Heart left ventricle (tissue), 13 donors: ENCODE measurements at regions not wholly inside any gene's neighbourhood (a gene's known extent, or its start where the extent isn't known, plus 50 kb on each side); places are given as distances from the start of the nearest gene placed in this dataset.

Experiments used
- CTCF ChIP-seq, 12 donors: fragments of 200-600 bp; sonication (generic) in 4 of 12; IDR thresholded peaks; one replicate each; pipeline versions ENCODE4 v1.5.0 to v1.8.0; 2018 to 2022; ENCODE audit warnings: antibody characterized with exemption in 12 of 12, mild to moderate bottlenecking in 5 of 12
- POLR2A ChIP-seq, 2 donors: fragments of 450-650 bp; IDR thresholded peaks; one replicate each; pipeline ENCODE4 v1.6.1; 2017; ENCODE audit warnings: antibody characterized with exemption in 2 of 2, mild to moderate bottlenecking in 2 of 2, moderate library complexity in 2 of 2
- donor health status: ischemic (EF 13 %, LVEDD 7.1; RV severe dilation, severe dysfunction).
- donor health status: DM: no; HTN: yes; CAD: no.
- donor health status: DM: no; HTN: no; CAD: no.
- donor health status: ischemic (EF 25% LVEDD 6.9; RV normal size, moderate dysfunction).
- donor health status: ischemic (EF 25% LVEDD 5.7; RV mildly dilated, moderate dysfunction).
- donor health status: ischemic (EF 35%, LVEDD 5.7; RV mildly dilated, moderate dysfunction).
- donor health status: nonischemic (EF 11% LVEDD 7.7; RV severe dilation, severe dysfunction).
- donor health status: DM: yes; HTN: yes; CAD: no.
- donor health status: PGD.
- donor health status: ischemic (EF 29% LVEDD 5.4; RV normal size, mild dysfunction).
- donor health status: nonischemic (EF 23%, LVEDD 6.1; RV moderate dilation, normal function).

DNA sequence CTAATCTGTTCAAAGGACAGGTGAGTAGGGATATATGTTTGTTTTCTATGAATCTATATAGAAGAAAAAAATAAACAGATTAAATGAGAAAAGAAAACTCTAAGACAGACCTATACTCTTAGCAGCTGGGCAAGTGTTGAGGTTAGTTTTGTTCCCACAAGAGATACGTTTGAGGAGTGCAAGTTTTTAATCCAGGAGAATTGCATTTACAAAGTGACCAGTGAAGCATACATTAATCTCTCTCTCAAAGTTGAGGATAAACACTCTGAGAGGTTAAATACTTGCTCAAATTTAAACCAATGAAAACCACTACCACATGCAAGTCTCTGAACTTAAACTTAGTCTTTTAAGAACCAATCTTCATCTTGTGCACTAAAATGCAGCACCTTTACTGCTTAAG, 930.5 kb upstream of the MIR17HG start:
- TF ChIP-seq CTCF (IDR thresholded peaks at IDR 0.05) (no peak), POLR2A (IDR thresholded peaks at IDR 0.05) (no peak)
